K562 (cell line): ENCODE measurements at regions not wholly inside any gene's neighbourhood (a gene's known extent, or its start where the extent isn't known, plus 50 kb on each side); places are given as distances from the start of the nearest gene placed in this dataset.

Experiments used
- ATAC-seq: fragments of 200-7000 bp; cut with Tn5 transposase; 3 replicates; pipeline ENCODE4 v1.9.1; 2020; ENCODE audit warnings: moderate library complexity
- BruUV-seq: library from RNA; stranded (reverse); fragments of 400-500 nt; replicated peaks from 2 replicates; lab custom pipeline; 2021; lab: Mats Ljungman, UMichigan
- CTCF ChIA-PET: fragments of 300-600 bp; formaldehyde crosslinking; extraction: SDS; loops from one replicate; lab custom pipeline; 2021; ENCODE audit warnings: low intra/inter-chr PET ratio; lab: Yijun Ruan, JAX
- POLR2A ChIA-PET: fragments of 300-600, 350-650 bp; sonication (Branson Sonifier 250); formaldehyde crosslinking; extraction: SDS; loops from one replicate; lab custom pipeline; 2021; ENCODE audit warnings: antibody characterized with exemption, inconsistent platforms; lab: Yijun Ruan, JAX
- DNase-seq, 4 experiments: peaks; one replicate each; pipeline versions ENCODE4 v3.0.0 to v3.0.0-alpha.2; 2011 to 2018; ENCODE audit warnings: low spot score in 3 of 4, mixed read lengths in 3 of 4; ENCODE audit errors: extremely low read depth in 1 of 4
- FAIRE-seq: peaks from 2 replicates; lab custom pipeline; 2011; peaks lifted over from hg19 to GRCh38; lab: Jason Lieb, UNC
- H2AFZ ChIP-seq: 2 replicates; pipeline ENCODE4 v1.6.0; 2011; ENCODE audit warnings: low read depth, low read length, control low read depth, inconsistent platforms
- H3K27ac ChIP-seq: fragments of 200-600 bp; 3 replicates; pipeline ENCODE4 v1.8.0; 2011; ENCODE audit warnings: low read depth, mild to moderate bottlenecking, control low read depth, inconsistent platforms, low read length, moderate library complexity, mixed read lengths; ENCODE audit errors: extremely low read depth
- H3K27me3 ChIP-seq, 2 experiments: fragments of 300-600 bp in 1 of 2; 2 replicates in 1 of 2; 3 replicates in 1 of 2; pipeline versions ENCODE4 v1.6.0 to v1.8.0; 2011; ENCODE audit warnings: inconsistent platforms in 2 of 2, low read length in 2 of 2, mild to moderate bottlenecking in 1 of 2, mixed read lengths in 1 of 2, moderate library complexity in 1 of 2; ENCODE audit not compliant: control insufficient read depth in 2 of 2, insufficient read depth in 2 of 2
- H3K36me3 ChIP-seq: fragments of 300-600 bp; 3 replicates; pipeline ENCODE4 v1.8.0; 2011; ENCODE audit warnings: mild to moderate bottlenecking, low read length, inconsistent platforms; ENCODE audit not compliant: control insufficient read depth, insufficient read depth
- H3K4me1 ChIP-seq, 2 experiments: fragments of 200-600 bp in 1 of 2; replicated peaks in 1 of 2; 2 replicates in 1 of 2; 3 replicates in 1 of 2; pipeline versions ENCODE4 v1.5.1 to v1.8.0; 2011; ENCODE audit warnings: inconsistent platforms in 2 of 2, low read length in 2 of 2, mild to moderate bottlenecking in 1 of 2, mixed read lengths in 1 of 2, moderate library complexity in 1 of 2; ENCODE audit not compliant: control insufficient read depth in 2 of 2, insufficient read depth in 2 of 2
- H3K4me2 ChIP-seq: 2 replicates; pipeline ENCODE4 v1.6.1; 2011; ENCODE audit warnings: low read length, control low read depth, inconsistent platforms, mixed read lengths; ENCODE audit not compliant: insufficient read depth
- H3K4me3 ChIP-seq: fragments of 200-600 bp; sonication (generic), shearing (Covaris generic); 2 replicates; pipeline ENCODE4 v1.5.1; 2016; ENCODE audit warnings: control low read depth, inconsistent platforms
- H3K79me2 ChIP-seq: fragments of 200-600 bp; 3 replicates; pipeline ENCODE4 v1.8.0; 2011; ENCODE audit warnings: low read length, inconsistent platforms; ENCODE audit not compliant: control insufficient read depth, insufficient read depth
- H3K9ac ChIP-seq, 2 experiments: 2 replicates each; pipeline versions ENCODE4 v1.6.0 to v1.6.1; 2011; ENCODE audit warnings: low read depth in 2 of 2, low read length in 2 of 2, control low read depth in 1 of 2, inconsistent platforms in 1 of 2, mild to moderate bottlenecking in 1 of 2, mixed read lengths in 1 of 2; ENCODE audit not compliant: insufficient read depth in 1 of 2
- H3K9me1 ChIP-seq: one replicate; pipeline ENCODE4 v1.6.0; 2011; ENCODE audit warnings: inconsistent platforms, mild to moderate bottlenecking, low read length, moderate library complexity; ENCODE audit not compliant: control insufficient read depth, insufficient read depth
- H3K9me3 ChIP-seq: replicated peaks from 2 replicates; pipeline ENCODE4 v1.5.1; 2011; ENCODE audit warnings: low read depth, low read length, inconsistent platforms; ENCODE audit not compliant: control insufficient read depth, insufficient read depth
- H4K20me1 ChIP-seq: replicated peaks from 2 replicates; pipeline ENCODE4 v1.6.1; 2011; ENCODE audit warnings: low read length, inconsistent platforms, mixed read lengths; ENCODE audit not compliant: control insufficient read depth, insufficient read depth
- CTBP1 ChIP-seq: fragments of 450-650 bp; IDR thresholded peaks from 2 replicates; pipeline ENCODE4 v1.6.1; 2016; ENCODE audit warnings: borderline replicate concordance
- ETV1 ChIP-seq: fragments of 450-650 bp; conservative IDR thresholded peaks from 2 replicates; pipeline ENCODE4 v1.6.1; 2016; ENCODE audit warnings: missing genetic modification characterization, control low read depth, low read depth, missing compliant biosample characterization
- GTF2E2 ChIP-seq: fragments of 200-800 bp; sonication (Bioruptor generic); IDR thresholded peaks from 2 replicates; pipeline ENCODE4 v1.6.1; 2016; ENCODE audit warnings: missing genetic modification characterization, missing compliant biosample characterization
- KAT8 ChIP-seq: fragments of 450-650 bp; IDR thresholded peaks from 2 replicates; pipeline ENCODE4 v1.6.1; 2016; ENCODE audit warnings: low read depth, mild to moderate bottlenecking
- PHTF2 ChIP-seq: fragments of 250-450 bp; sonication (Bioruptor Pico); IDR thresholded peaks from 2 replicates; pipeline ENCODE4 v1.5.0; 2021; ENCODE audit warnings: mild to moderate bottlenecking
- TEAD4 ChIP-seq, 2 experiments: sonication (generic) in 1 of 2; formaldehyde crosslinking in 1 of 2; IDR thresholded peaks; 2 replicates each; pipeline versions ENCODE4 v1.6.1 to v1.8.0; 2012 to 2022; ENCODE audit warnings: borderline replicate concordance in 1 of 2, inconsistent platforms in 1 of 2, low read length in 1 of 2, mild to moderate bottlenecking in 1 of 2, missing genetic modification reagents in 1 of 2
- ZNF232 ChIP-seq: sonication (generic); formaldehyde crosslinking; IDR thresholded peaks from 2 replicates; pipeline ENCODE4 v1.8.0; 2022; ENCODE audit warnings: mild to moderate bottlenecking, missing genetic modification reagents
- ZNF586 ChIP-seq: fragments of 450-650 bp; formaldehyde crosslinking; conservative IDR thresholded peaks from 2 replicates; pipeline ENCODE4 v1.4.0; 2020; ENCODE audit warnings: mild to moderate bottlenecking, moderate library complexity
- ZNF766 ChIP-seq: fragments of 200-800 bp; sonication (Bioruptor generic); conservative IDR thresholded peaks from 2 replicates; pipeline ENCODE4 v1.6.1; 2016; ENCODE audit warnings: missing genetic modification characterization, missing compliant biosample characterization
- WGBS: fragments of 100-300 bp; shearing (Covaris generic); methylation state at CpG from one replicate; pipeline ENCODE4 v1.1.6; 2016; ENCODE audit warnings: low coverage, mixed read lengths; ENCODE audit not compliant: insufficient coverage; ENCODE audit errors: missing lambda C conversion rate; 5-methylcytosine and 5-hydroxymethylcytosine counted together
- in situ Hi-C: fragments of 300-500 bp; cut with MboI; formaldehyde crosslinking; loops from 4 replicates; pipeline ENCODE4 v1.15.0; 2018; ENCODE audit warnings: inconsistent platforms, mixed read lengths
- intact Hi-C: fragments of 100-400 bp; cut with micrococcal nuclease; formaldehyde crosslinking; loops from 2 replicates; pipeline ENCODE4 v1.14.2; 2022
- TF ChIP-seq, protein P1 (sequence below): sonication (generic); formaldehyde crosslinking; IDR thresholded peaks from 2 replicates; pipeline ENCODE4 v1.8.1; 2023; ENCODE audit warnings: mild to moderate bottlenecking, missing genetic modification reagents

- TF ChIP-seq, protein P1, sequence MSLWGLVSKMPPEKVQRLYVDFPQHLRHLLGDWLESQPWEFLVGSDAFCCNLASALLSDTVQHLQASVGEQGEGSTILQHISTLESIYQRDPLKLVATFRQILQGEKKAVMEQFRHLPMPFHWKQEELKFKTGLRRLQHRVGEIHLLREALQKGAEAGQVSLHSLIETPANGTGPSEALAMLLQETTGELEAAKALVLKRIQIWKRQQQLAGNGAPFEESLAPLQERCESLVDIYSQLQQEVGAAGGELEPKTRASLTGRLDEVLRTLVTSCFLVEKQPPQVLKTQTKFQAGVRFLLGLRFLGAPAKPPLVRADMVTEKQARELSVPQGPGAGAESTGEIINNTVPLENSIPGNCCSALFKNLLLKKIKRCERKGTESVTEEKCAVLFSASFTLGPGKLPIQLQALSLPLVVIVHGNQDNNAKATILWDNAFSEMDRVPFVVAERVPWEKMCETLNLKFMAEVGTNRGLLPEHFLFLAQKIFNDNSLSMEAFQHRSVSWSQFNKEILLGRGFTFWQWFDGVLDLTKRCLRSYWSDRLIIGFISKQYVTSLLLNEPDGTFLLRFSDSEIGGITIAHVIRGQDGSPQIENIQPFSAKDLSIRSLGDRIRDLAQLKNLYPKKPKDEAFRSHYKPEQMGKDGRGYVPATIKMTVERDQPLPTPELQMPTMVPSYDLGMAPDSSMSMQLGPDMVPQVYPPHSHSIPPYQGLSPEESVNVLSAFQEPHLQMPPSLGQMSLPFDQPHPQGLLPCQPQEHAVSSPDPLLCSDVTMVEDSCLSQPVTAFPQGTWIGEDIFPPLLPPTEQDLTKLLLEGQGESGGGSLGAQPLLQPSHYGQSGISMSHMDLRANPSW (CRISPR knock-in tag): no peak
- TF ChIP-seq ETV1 (tag) (no peak), GTF2E2 (no peak)
Measured at GRCh38 chr14:85273952-85274351, 256.0 kb upstream of the FLRT2 start (continued).

DNA sequence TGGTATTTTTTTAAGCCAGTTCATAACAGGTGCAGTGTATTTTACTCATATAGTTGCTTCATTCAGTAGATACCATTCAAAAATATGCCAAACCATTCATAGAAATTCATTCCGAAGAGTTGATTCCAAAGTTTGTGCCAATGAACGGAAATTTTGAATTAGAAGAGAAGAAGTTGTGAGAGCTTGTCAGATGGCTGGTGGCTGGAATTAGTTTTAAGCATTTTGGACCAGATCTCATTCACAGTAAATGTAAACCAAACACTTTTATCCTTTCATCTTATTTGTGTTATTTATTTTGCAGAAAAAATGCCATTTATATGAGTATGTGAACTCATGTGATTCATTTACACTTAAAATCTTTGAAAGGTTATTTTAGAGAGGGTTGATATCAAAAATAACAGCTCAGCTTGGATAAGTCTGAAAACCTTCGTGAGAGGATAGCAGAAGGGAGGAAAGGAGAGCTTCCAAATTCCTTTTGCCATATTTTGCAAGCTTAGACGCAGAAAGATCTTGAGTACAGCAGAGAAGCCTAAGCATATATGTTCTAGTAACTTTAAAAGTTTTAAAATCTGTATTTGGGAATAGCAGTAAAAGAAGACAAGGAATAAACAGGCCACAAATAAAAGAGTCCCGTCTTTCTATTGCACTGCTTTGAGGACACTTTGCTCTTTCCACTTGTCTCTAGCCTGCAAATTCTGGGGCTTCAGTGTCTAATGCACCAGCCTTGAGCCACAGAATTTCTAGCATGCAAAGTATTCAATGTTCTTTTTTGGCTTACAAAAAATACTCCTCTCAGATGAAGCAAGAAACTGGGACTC lies 253.6 kb upstream of the FLRT2 start:
- Histone ChIP-seq H3K79me2 (no peaks in the 10 kb centered on the region), H4K20me1 (no peaks in the 10 kb centered on the region), H3K9me1 (no peaks in the 10 kb centered on the region), H3K9me3 (no peaks in the 10 kb centered on the region), H3K27ac (no peak overlapping the region), H3K4me3 (no peak overlapping the region), H3K27me3 (no peaks in the 10 kb centered on the region), H3K4me1 (no peaks in the 10 kb centered on the region), H3K36me3 (no peaks in the 10 kb centered on the region), H2AFZ (no peak overlapping the region), H3K9ac (no peak overlapping the region), H3K4me2 (no peak overlapping the region)
- no TSS peak for BruUV-seq
- DNase-seq (no peak), FAIRE-seq (no peak), ATAC-seq (no peak)
- in situ Hi-C loops (no loop called here), intact Hi-C loops (no loop called here)
- 0% methylated on average over 5 of the region's 5 CpGs for WGBS
- TF ChIP-seq TEAD4 (IDR thresholded peaks at IDR 0.05; ENCODE audit: low read length) (no peak), TEAD4 (CRISPR knock-in tag; IDR thresholded peaks at IDR 0.05; ENCODE audit: borderline replicate concordance) (no peak), PHTF2 (CRISPR knock-in tag) (no peak), ZNF766 (CRISPR knock-in tag) (no peak), ZNF586 (CRISPR knock-in tag) (no peak), ZNF232 (CRISPR knock-in tag) (no peak), CTBP1 (no peak), KAT8 (no peak)
- POLR2A ChIA-PET: no interaction called here
- CTCF ChIA-PET: no interaction called here
